ENCODE measurements at regions not wholly inside any gene's neighbourhood (a gene's known extent, or its start where the extent isn't known, plus 50 kb on each side); places are given as distances from the start of the nearest gene placed in this dataset.

GRCh38 chr20:10949930-10950783 lies 276.4 kb upstream of the JAG1 start (continued):
- TF ChIP-seq GTF3A (CRISPR knock-in tag; conservative IDR thresholded peaks at IDR 0.05) = no peak
- no peak for TF ChIP-seq ZNF83 (CRISPR knock-in tag; IDR thresholded peaks at IDR 0.05; ENCODE audit: borderline replicate concordance)
- TF ChIP-seq JDP2 (CRISPR knock-in tag; IDR thresholded peaks at IDR 0.05; ENCODE audit: borderline replicate concordance) = no peak
- TF ChIP-seq TARDBP (CRISPR knock-in tag; IDR thresholded peaks at IDR 0.05) = no peak
- TF ChIP-seq CREM (IDR thresholded peaks at IDR 0.05) = peak; percentile 66
- TF ChIP-seq CREM (CRISPR knock-in tag; IDR thresholded peaks at IDR 0.05) = no peak
- TF ChIP-seq ZNF503 (CRISPR knock-in tag; IDR thresholded peaks at IDR 0.05) = peak; percentile 78
- no peak for TF ChIP-seq SRSF4 (IDR thresholded peaks at IDR 0.05; ENCODE audit: low read depth, low read length, poor library complexity, severe bottlenecking)
- no peak for TF ChIP-seq JUND (CRISPR knock-in tag; IDR thresholded peaks at IDR 0.05)
- TF ChIP-seq SOX5 (CRISPR knock-in tag; IDR thresholded peaks at IDR 0.05; ENCODE audit: borderline replicate concordance) = peak; percentile 88
- no peak for TF ChIP-seq NFYB (CRISPR knock-in tag; IDR thresholded peaks at IDR 0.05)
- TF ChIP-seq HNRNPUL1 (IDR thresholded peaks at IDR 0.05; ENCODE audit: low read depth, low read length) = peak; percentile 91
- TF ChIP-seq TCF7 (IDR thresholded peaks at IDR 0.05; ENCODE audit: low read depth) = peak; percentile 72
- TF ChIP-seq RXRB (CRISPR knock-in tag; IDR thresholded peaks at IDR 0.05; ENCODE audit: borderline replicate concordance) = peak; percentile 79
- TF ChIP-seq REPIN1 (CRISPR knock-in tag; IDR thresholded peaks at IDR 0.05; ENCODE audit: borderline replicate concordance, low read depth) = no peak
- TF ChIP-seq ZKSCAN8 (CRISPR knock-in tag; IDR thresholded peaks at IDR 0.05; ENCODE audit: borderline replicate concordance) = peak; percentile 76
- peak; percentile 69; the same call in 1 of the 2 replicates for TF ChIP-seq THRA (CRISPR knock-in tag; IDR thresholded peaks at IDR 0.05; ENCODE audit: borderline replicate concordance)
- TF ChIP-seq HMG20A (CRISPR knock-in tag; IDR thresholded peaks at IDR 0.05; ENCODE audit: borderline replicate concordance) = peak; percentile 71; the same call in 1 of the 2 replicates
- TF ChIP-seq NCOA2 (CRISPR knock-in tag; IDR thresholded peaks at IDR 0.05) = peak; percentile 93
- 0 out of 2 replicates have a peak, but pooled peaks have one; percentile 29 for TF ChIP-seq MYPOP (CRISPR knock-in tag; IDR thresholded peaks at IDR 0.05)
- TF ChIP-seq FOXP4 (CRISPR knock-in tag; IDR thresholded peaks at IDR 0.05) = peak; percentile 77; the same call in 1 of the 2 replicates
- TF ChIP-seq ELF3 (CRISPR knock-in tag; IDR thresholded peaks at IDR 0.05) = 0 out of 2 replicates have a peak, but pooled peaks have one; percentile 62
- TF ChIP-seq SAP130 (CRISPR knock-in tag; IDR thresholded peaks at IDR 0.05; ENCODE audit: low read depth) = peak; percentile 52
- no peak for TF ChIP-seq CERS6 (CRISPR knock-in tag; IDR thresholded peaks at IDR 0.05)
